Nephron (organoid): ENCODE measurements at regions not wholly inside any gene's neighbourhood (a gene's known extent, or its start where the extent isn't known, plus 50 kb on each side); places are given as distances from the start of the nearest gene placed in this dataset.
"Not testable (repeated sequence)": the region's sequence is repeated elsewhere in the genome, so short reads cannot be mapped to it uniquely, and the experiment has no call there.

ENCODE experiments used
- H3K27ac Mint-ChIP-seq, 3 experiments: 2 replicates each; pipeline ENCODE4 v1.8.0; 2020; ENCODE audit warnings: mixed read lengths in 3 of 3, mild to moderate bottlenecking in 2 of 3, moderate library complexity in 1 of 3
- H3K27me3 Mint-ChIP-seq: 2 replicates; pipeline ENCODE4 v1.8.0; 2021; ENCODE audit warnings: low read depth, mild to moderate bottlenecking, moderate library complexity, mixed read lengths
- H3K36me3 Mint-ChIP-seq: 2 replicates; pipeline ENCODE4 v1.8.0; 2020; ENCODE audit warnings: low read depth, mixed read lengths
- H3K4me1 Mint-ChIP-seq: 2 replicates; pipeline ENCODE4 v1.8.0; 2020; ENCODE audit warnings: mixed read lengths
- H3K4me3 Mint-ChIP-seq, 3 experiments: 2 replicates each; pipeline ENCODE4 v1.8.0; 2020; ENCODE audit warnings: mild to moderate bottlenecking in 3 of 3, mixed read lengths in 3 of 3, moderate library complexity in 2 of 3
- H3K9me3 Mint-ChIP-seq: 2 replicates; pipeline ENCODE4 v1.8.0; 2020; ENCODE audit warnings: mixed read lengths
- CTCF ChIP-seq, 3 experiments: fragments of 200-600 bp; sonication (generic); IDR thresholded peaks; one replicate each; pipeline ENCODE4 v1.5.0; 2021; ENCODE audit warnings: antibody characterized with exemption in 3 of 3; ENCODE audit not compliant: unreplicated experiment in 3 of 3

DNA sequence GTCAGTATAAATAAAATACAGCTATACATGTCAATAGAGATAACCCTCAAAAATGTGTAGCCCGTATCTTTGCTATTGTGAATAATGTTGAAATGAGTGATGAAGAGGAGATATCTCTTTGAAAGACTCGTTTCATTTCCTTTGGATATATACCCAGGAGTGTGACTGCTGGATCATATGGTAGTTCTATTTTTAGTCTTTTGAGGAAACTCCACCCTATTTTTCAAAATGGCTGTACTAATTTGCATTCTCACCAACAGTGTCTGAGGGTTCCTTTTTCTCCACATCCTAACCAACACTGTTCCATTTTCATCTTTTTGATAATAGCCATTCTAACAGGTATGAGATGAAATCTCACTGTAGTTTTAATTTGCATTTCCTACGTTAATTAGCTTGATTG is 237.5 kb upstream of the GBE1 start:
- H3K4me3 Mint-ChIP-seq = no peak overlapping the region
- no peak for TF ChIP-seq CTCF (IDR thresholded peaks at IDR 0.05; ENCODE audit: unreplicated experiment in 3 of 3)
- H3K4me1 Mint-ChIP-seq = peaks cover 59% of the 10 kb centered on the region

GRCh38 chr3:81998139-81998755 is 236.8 kb upstream of the GBE1 start:
- Mint-ChIP-seq H3K27ac (peak overlapping the region; percentile 56 to 75 (median 73)), H3K27me3 (no peaks in the 10 kb centered on the region), H3K36me3 (no peaks in the 10 kb centered on the region), H3K4me1 (peaks cover 56% of the 10 kb centered on the region), H3K9me3 (peaks cover 12% of the 10 kb centered on the region), H3K4me3 (no peak overlapping the region)
- no peak for TF ChIP-seq CTCF (IDR thresholded peaks at IDR 0.05; ENCODE audit: unreplicated experiment in 3 of 3)

More for the DNA sequence above, 237.5 kb upstream of the GBE1 start:
- peaks cover 12% of the 10 kb centered on the region for H3K9me3 Mint-ChIP-seq
- peak overlapping the region in 2 of 3 experiments; percentile 56 to 75 for H3K27ac Mint-ChIP-seq
- H3K27me3 Mint-ChIP-seq = no peaks in the 10 kb centered on the region
- H3K36me3 Mint-ChIP-seq = no peaks in the 10 kb centered on the region

DNA sequence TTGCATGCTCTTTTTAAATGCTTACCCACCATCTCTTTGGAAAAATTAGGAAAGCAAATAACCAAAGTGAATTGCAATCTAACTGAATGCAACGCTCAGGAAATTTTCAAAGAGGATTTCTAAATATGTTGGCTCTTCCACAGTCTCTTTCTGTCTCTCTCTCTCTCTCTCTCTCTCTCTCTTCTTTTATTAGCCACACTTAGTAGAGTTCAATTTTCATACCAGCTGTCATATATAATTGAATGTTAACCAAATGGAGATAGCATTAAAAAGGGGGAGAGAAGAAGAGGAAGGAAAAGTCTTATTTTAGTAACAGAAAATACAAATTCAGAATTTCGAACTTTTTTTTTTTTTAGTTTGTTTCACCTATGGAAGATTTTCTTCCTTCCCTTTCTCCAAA is 235.9 kb upstream of the GBE1 start:
- peaks cover 48% of the 10 kb centered on the region for H3K4me1 Mint-ChIP-seq
- no peaks in the 10 kb centered on the region for H3K36me3 Mint-ChIP-seq
- no peak for TF ChIP-seq CTCF (IDR thresholded peaks at IDR 0.05; ENCODE audit: unreplicated experiment in 3 of 3)
- no peaks in the 10 kb centered on the region for H3K27me3 Mint-ChIP-seq
- peaks cover 12% of the 10 kb centered on the region for H3K9me3 Mint-ChIP-seq
- H3K4me3 Mint-ChIP-seq = no peak overlapping the region
- H3K27ac Mint-ChIP-seq = peak overlapping the region; percentile 24 to 48 (median 33)

- Mint-ChIP-seq H3K9me3 (peaks cover 12% of the 10 kb centered on the region), H3K27ac (no peak overlapping the region), H3K27me3 (no peaks in the 10 kb centered on the region), H3K4me3 (no peak overlapping the region), H3K36me3 (no peaks in the 10 kb centered on the region), H3K4me1 (peaks cover 27% of the 10 kb centered on the region)
- no peak for TF ChIP-seq CTCF (IDR thresholded peaks at IDR 0.05; ENCODE audit: unreplicated experiment in 3 of 3)
Observed at GRCh38 chr3:81995329-81995728, 233.9 kb upstream of the GBE1 start.

GRCh38 chr3:81989758-81990157 is 228.3 kb upstream of the GBE1 start:
- TF ChIP-seq CTCF (IDR thresholded peaks at IDR 0.05; ENCODE audit: unreplicated experiment in 3 of 3) = no peak
- no peaks in the 10 kb centered on the region for H3K36me3 Mint-ChIP-seq
- H3K27ac Mint-ChIP-seq = no peak overlapping the region
- no peak overlapping the region for H3K4me3 Mint-ChIP-seq
- H3K9me3 Mint-ChIP-seq = peaks cover 1% of the 10 kb centered on the region
- no peaks in the 10 kb centered on the region for H3K4me1 Mint-ChIP-seq
- no peaks in the 10 kb centered on the region for H3K27me3 Mint-ChIP-seq

- no peak overlapping the region for H3K27ac Mint-ChIP-seq
- H3K4me1 Mint-ChIP-seq = no peaks in the 10 kb centered on the region
- H3K36me3 Mint-ChIP-seq = no peaks in the 10 kb centered on the region
- H3K4me3 Mint-ChIP-seq = no peak overlapping the region
- no peaks in the 10 kb centered on the region for H3K9me3 Mint-ChIP-seq
- H3K27me3 Mint-ChIP-seq = no peaks in the 10 kb centered on the region
- no peak for TF ChIP-seq CTCF (IDR thresholded peaks at IDR 0.05; ENCODE audit: unreplicated experiment in 3 of 3)
Observed at GRCh38 chr3:81989274-81989673, 227.8 kb upstream of the GBE1 start.

- H3K4me1 Mint-ChIP-seq = not testable (repeated sequence)
Observed at GRCh38 chr3:81987412-81987811, 226.0 kb upstream of the GBE1 start.

More at GRCh38 chr3:81987412-81987811, 226.0 kb upstream of the GBE1 start:
- H3K9me3 Mint-ChIP-seq, H3K36me3 Mint-ChIP-seq, H3K4me3 Mint-ChIP-seq, H3K27ac Mint-ChIP-seq, H3K27me3 Mint-ChIP-seq: not testable (repeated sequence)
